DND-41 (cell line): ENCODE measurements at regions not wholly inside any gene's neighbourhood (a gene's known extent, or its start where the extent isn't known, plus 50 kb on each side); places are given as distances from the start of the nearest gene placed in this dataset.

ENCODE experiments used
- ATAC-seq: fragments of 200-7000 bp; cut with Tn5 transposase; 3 replicates; pipeline ENCODE4 v1.9.1; 2021; ENCODE audit warnings: low read depth; ENCODE audit not compliant: insufficient read depth
- DNase-seq: peaks from one replicate; pipeline ENCODE4 v3.0.0-alpha.2; 2020
- H2AFZ ChIP-seq: 2 replicates; pipeline ENCODE4 v1.6.0; 2012; ENCODE audit warnings: low read depth, low read length
- H3K27ac ChIP-seq: 2 replicates; pipeline ENCODE4 v1.5.1; 2012; ENCODE audit warnings: low read length, inconsistent platforms
- H3K27me3 ChIP-seq: fragments of 200-600 bp; sonication (generic); 2 replicates; pipeline ENCODE4 v1.6.0; 2012; ENCODE audit warnings: low read length, mild to moderate bottlenecking, inconsistent platforms; ENCODE audit not compliant: insufficient read depth, poor library complexity
- H3K36me3 ChIP-seq: 2 replicates; pipeline ENCODE4 v1.5.1; 2012; ENCODE audit warnings: low read length, inconsistent platforms; ENCODE audit not compliant: insufficient read depth
- H3K4me1 ChIP-seq: 2 replicates; pipeline ENCODE4 v1.5.1; 2012; ENCODE audit warnings: mild to moderate bottlenecking, low read length; ENCODE audit not compliant: insufficient read depth
- H3K4me2 ChIP-seq: 2 replicates; pipeline ENCODE4 v1.6.0; 2012; ENCODE audit warnings: mild to moderate bottlenecking, moderate library complexity, low read length, inconsistent platforms; ENCODE audit not compliant: insufficient read depth
- H3K4me3 ChIP-seq, 2 experiments: fragments of 200-600 bp in 1 of 2; shearing (Covaris generic) in 1 of 2; 2 replicates each; pipeline ENCODE4 v1.5.1; 2012 to 2016; ENCODE audit warnings: inconsistent platforms in 2 of 2, low read length in 2 of 2, mild to moderate bottlenecking in 2 of 2, low read depth in 1 of 2, moderate library complexity in 1 of 2
- H3K79me2 ChIP-seq: 2 replicates; pipeline ENCODE4 v1.6.0; 2012; ENCODE audit warnings: low read length, inconsistent platforms; ENCODE audit not compliant: insufficient read depth
- H3K9ac ChIP-seq: 2 replicates; pipeline ENCODE4 v1.6.0; 2012; ENCODE audit warnings: low read depth, mild to moderate bottlenecking, inconsistent platforms, low read length, moderate library complexity
- H3K9me3 ChIP-seq: 2 replicates; pipeline ENCODE4 v1.5.1; 2012; ENCODE audit warnings: low read length, moderate library complexity, mild to moderate bottlenecking, inconsistent platforms; ENCODE audit not compliant: insufficient read depth, severe bottlenecking
- H4K20me1 ChIP-seq: 2 replicates; pipeline ENCODE4 v1.6.0; 2012; ENCODE audit warnings: low read length; ENCODE audit not compliant: insufficient read depth
- CTCF ChIP-seq: IDR thresholded peaks from 2 replicates; pipeline ENCODE4 v1.5.1; 2012; ENCODE audit warnings: borderline replicate concordance, low read length, moderate library complexity, mild to moderate bottlenecking; ENCODE audit not compliant: poor library complexity, severe bottlenecking; ENCODE audit errors: extremely low read depth
- EZH2 ChIP-seq: IDR thresholded peaks from 3 replicates; pipeline ENCODE4 v1.6.1; 2012; ENCODE audit warnings: borderline replicate concordance, low read depth, mild to moderate bottlenecking, moderate library complexity, low read length, inconsistent platforms; ENCODE audit not compliant: severe bottlenecking

GRCh38 chr4:13981499-13981898 is 354.0 kb upstream of the BOD1L1 start:
- Histone ChIP-seq H3K9ac (no peak overlapping the region), H3K4me2 (no peak overlapping the region), H3K27me3 (no peaks in the 10 kb centered on the region), H3K36me3 (no peaks in the 10 kb centered on the region), H3K27ac (no peak overlapping the region), H3K9me3 (no peaks in the 10 kb centered on the region), H4K20me1 (no peaks in the 10 kb centered on the region), H2AFZ (no peak overlapping the region), H3K4me3 (no peak overlapping the region), H3K79me2 (no peaks in the 10 kb centered on the region), H3K4me1 (no peaks in the 10 kb centered on the region)
- no peak for ATAC-seq
- DNase-seq, result no peak
- TF ChIP-seq EZH2 (no peak), CTCF (no peak)

GRCh38 chr4:13982010-13982409 is 354.5 kb upstream of the BOD1L1 start:
- Histone ChIP-seq H3K4me2 (no peak overlapping the region), H3K27me3 (no peaks in the 10 kb centered on the region), H3K9me3 (no peaks in the 10 kb centered on the region), H3K9ac (no peak overlapping the region), H3K36me3 (no peaks in the 10 kb centered on the region), H3K27ac (no peak overlapping the region), H3K4me1 (no peaks in the 10 kb centered on the region), H4K20me1 (no peaks in the 10 kb centered on the region), H3K4me3 (no peak overlapping the region), H2AFZ (no peak overlapping the region; the same call in 1 of the 2 replicates), H3K79me2 (no peaks in the 10 kb centered on the region)
- peak; percentile 48; the same call in 1 of the 3 replicates for ATAC-seq
- peak; percentile 4 for DNase-seq
- TF ChIP-seq CTCF (no peak), EZH2 (no peak)

- Histone ChIP-seq H3K4me3 (no peak overlapping the region), H3K27ac (no peak overlapping the region), H3K27me3 (no peaks in the 10 kb centered on the region), H3K4me1 (no peaks in the 10 kb centered on the region), H3K36me3 (no peaks in the 10 kb centered on the region), H4K20me1 (no peaks in the 10 kb centered on the region), H3K79me2 (no peaks in the 10 kb centered on the region), H2AFZ (no peak overlapping the region), H3K4me2 (no peak overlapping the region), H3K9ac (no peak overlapping the region), H3K9me3 (no peaks in the 10 kb centered on the region)
- TF ChIP-seq CTCF (no peak), EZH2 (no peak)
- ATAC-seq, result no peak
- no peak for DNase-seq
Measured at GRCh38 chr4:13983189-13983790, 355.8 kb upstream of the BOD1L1 start.
